Muscle of back (tissue), 3 donors: ENCODE measurements at regions not wholly inside any gene's neighbourhood (a gene's known extent, or its start where the extent isn't known, plus 50 kb on each side); places are given as distances from the start of the nearest gene placed in this dataset.
"Not testable (repeated sequence)": the region's sequence is repeated elsewhere in the genome, so short reads cannot be mapped to it uniquely, and the experiment has no call there.

Experiments used
- DNase-seq, 3 donors: peaks; one replicate each; pipeline versions ENCODE4 v3.0.0 to v3.0.0-alpha.2; 2013

DNA sequence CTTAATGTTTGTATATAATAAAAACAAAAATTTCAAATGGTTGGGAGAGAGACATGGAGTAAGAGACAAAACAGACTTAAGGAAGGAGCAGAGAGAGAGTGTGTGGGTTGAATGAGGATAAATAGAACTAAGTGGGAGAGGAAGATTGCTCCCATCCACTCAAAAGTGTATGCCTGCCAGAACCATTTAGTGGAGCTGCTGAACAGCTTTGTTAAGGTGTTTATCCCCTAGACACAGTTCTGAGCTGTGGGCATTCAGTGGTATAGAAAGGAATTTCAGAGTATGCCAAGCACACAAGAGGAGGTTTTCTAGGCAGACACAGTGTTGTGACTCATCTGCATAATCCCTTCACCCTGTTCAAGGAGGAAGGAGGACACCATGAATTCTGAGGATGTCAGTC, 508.6 kb upstream of the EPHA5 start:
- DNase-seq = no peak

DNA sequence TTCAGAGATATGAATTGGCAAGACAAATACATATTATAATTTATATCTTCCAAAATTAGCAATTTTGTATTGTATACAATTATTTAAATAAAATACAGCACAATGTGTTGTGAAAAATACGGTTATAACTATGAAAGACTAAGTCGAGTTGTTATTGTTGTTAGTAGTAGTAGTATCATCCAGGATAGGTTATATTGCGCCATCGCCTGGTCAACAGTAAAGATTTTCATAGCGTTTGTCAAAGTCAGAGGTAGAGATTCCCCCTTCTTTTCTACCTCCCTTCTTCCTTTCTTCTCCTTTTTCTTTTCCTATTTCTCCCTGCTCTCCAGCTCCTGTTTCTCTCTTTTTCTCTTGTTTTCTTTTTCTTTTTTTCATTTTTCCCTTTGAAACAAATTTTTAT, 499.1 kb upstream of the EPHA5 start:
- DNase-seq = peak in 1 of 3 donors; percentile 6

DNA sequence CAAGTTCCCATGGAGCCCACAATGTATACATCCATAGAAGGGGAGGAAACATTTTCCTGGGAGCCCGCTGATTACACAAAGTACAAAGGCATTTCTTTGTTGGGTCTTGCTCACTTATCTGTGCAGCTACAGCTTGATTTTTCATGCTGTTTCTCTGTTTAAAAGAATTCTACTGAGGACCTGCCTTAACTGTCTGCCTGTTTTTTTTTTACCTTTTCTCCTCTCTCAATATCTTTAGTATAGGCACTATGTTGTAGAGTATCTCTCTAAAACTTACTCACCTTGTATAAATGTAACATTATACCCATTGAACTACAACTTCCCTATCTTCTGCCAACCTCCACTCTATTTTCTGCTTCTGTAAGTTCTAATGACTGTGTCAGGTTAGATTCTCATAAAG, 494.6 kb upstream of the EPHA5 start:
- no peak for DNase-seq

DNA sequence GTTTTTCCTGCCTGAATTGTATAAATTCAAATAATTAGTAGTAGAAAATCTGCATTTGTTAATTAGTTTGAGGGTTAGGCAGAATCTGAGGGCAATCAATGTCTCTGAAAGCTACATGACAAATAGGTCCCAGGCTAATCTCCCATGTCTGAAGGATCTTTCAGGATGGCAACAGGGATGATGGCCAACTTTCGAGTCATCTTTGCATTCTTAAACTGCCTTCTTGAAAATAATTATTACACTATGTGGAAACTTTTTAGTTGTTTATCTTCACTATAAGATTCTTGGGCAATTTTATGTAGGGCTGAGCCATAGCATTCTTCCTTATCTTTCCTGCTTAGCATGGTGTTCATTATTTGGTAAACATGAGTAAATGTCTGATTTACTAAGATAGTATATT, 490.3 kb upstream of the EPHA5 start:
- DNase-seq = no peak

DNA sequence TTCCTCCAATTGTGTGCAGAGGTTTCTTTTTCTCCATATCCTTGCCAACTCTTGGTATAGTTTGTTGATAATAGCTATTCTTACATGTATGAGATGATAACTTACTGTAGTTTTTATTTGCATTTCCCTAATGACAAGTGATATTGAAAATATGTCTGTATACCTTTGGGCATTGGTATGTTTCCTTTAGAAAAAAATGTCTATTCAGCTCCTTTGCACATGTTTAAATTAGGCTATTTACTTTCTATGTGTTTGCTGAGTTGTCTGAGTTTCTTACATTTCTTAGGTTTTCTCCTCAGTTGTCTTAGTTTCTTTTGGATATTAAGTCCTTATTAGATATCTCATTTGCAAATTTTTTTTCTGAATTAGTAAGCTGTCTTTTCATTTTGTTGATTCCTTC, 487.3 kb upstream of the EPHA5 start:
- no peak for DNase-seq

DNA sequence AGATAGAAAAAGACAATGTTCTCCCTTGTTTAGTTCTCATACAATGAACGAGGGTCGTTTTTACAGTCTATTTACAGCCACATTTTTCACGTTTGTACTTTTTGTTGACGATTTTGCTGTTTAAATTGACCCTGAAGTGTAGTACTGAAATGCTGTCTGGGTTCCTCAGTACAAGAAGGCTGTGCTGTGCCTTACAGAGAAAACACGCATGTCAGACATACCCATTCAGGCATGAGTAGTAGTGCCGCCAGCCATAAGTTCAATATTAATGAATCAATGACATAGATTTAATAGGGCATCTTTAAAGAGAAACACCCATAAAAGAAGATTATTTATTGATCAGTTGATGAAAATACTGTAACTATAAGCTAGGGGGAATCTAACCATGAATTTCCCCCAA, 459.8 kb upstream of the EPHA5 start:
- DNase-seq = no peak

DNA sequence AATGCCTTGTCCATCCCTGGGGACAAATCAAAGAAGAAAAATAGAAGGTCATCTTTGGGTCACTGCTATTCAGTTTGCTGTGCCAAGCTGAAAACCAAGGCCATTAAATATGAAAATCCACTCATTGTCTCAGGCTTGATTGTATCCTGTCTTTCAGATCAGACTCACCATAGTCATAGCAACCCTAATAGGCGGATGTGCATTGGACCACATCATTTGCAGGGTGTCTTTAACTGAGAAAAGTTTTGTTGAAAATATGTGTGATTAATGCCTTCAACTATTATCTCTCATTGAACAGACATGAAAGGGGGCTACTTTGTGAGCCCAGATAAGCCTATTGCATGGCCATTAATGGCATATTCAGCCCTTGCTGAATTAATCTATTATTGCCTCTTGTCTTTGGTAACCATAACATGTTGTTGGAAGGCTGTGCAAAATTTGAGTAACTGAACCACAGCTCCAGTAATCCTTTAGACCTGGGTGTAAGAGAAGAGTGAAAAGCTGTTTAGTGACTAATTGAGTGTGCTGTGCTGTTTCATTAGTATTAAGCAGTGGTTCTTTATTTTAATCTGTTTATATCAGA, 453.6 kb upstream of the EPHA5 start:
- DNase-seq = no peak

DNA sequence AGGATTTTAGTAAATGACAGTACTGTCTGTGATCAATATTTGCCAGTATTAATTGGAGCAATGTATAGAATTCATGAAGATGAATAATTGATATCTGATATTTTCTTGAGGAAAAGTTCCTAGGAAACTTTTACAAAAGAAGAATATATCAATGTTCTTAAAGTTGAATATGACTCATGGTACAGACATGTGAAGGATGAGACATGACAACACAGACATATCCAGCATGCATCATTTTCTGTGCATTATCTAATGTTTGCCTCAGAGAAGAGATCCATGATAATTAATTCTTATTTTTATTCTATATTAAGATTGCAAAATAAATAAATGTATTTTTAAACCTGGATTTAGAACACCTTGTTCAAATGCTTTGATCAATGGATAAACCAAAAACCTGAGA, 452.9 kb upstream of the EPHA5 start:
- DNase-seq = no peak

DNA sequence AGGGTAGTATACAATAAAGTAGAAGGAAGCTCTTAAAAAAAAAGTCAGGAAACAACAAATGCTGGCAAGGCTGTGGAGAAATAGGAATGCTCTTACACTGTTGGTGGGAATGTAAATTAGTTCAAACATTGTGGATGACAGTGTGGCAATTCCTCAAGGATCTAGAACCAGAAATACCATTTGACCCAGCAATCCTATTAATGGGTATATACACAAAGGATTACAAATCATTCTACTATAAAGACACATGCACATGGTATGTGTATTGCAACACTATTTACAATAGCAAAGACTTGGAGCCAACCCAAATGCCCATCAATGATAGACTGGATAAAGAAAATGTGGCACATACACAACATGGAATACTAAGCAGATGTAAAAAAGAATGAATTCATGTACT, 444.9 kb upstream of the EPHA5 start:
- DNase-seq = not testable (repeated sequence)

DNA sequence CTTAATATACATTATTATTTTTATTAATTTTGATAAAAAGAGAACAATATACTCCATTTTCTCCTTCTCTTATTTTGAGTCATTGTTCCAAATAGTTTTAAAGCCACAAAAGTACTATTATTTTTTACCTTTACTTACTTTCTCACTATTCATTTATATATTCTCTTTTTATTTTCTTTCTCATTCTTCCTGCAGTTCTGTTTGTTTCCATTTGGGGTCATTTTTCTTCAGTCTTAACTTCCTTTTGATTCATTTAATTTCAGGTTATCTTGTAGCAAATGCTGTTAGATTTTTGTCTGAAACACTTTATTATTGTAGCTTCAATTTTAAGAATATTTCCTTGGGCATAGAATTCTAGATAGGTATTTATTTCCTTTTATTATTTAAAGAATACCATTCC, 438.6 kb upstream of the EPHA5 start:
- DNase-seq = no peak

DNA sequence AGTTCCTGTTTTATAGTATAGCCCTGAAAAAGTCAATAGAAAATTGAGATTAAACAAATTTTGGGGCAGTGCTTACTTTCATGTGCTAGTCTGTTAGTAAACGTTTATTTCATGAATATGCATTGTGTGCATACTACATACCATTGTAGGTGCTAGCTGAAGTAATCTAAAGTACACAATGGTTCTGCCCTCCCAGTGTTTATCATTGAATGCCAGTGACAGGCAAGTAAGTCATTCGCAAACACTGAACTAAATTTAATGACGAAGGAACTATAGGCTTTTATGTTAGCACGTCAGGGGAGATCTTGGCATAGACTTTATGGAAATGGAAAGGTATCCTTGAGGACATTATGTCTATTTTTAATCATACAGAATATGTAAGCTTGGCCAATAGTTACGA, 426.9 kb upstream of the EPHA5 start:
- no peak for DNase-seq

DNA sequence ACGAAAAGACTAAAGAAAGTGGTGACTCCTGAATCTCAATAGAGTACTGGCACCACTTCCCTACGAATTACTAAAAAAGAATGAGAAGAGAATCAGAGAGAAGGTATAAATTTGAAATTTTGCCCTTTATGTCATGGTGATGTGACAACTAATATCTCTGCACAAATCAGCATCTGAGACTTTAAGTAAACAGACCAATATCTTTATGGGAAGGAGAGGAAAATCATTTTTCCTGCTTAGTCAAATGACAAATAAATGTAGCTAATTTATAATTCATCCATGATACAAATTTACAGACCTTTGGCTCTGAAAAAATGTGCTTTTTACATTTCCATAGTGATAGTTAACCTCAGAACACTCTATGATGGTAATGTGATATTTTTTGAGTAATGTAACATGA, 424.8 kb upstream of the EPHA5 start:
- DNase-seq = no peak

DNA sequence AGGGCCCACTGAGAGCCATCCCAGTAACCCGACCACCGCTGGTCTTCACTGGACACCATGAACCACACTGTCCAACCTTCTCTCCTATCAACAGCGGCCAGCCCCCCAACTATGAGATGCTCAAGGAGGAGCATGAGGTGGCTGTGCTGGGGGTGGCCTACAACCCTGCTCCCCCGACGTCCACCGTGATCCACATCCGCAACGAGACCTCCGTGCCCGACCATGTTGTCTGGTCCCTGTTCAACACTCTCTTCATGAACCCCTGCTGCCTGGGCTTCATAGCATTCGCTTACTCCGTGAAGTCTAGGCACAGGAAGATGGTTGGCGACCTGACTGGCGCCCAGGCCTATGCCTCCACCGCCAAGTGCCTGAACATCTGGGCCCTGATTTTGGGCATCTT, 423.8 kb upstream of the EPHA5 start:
- no peak for DNase-seq

DNA sequence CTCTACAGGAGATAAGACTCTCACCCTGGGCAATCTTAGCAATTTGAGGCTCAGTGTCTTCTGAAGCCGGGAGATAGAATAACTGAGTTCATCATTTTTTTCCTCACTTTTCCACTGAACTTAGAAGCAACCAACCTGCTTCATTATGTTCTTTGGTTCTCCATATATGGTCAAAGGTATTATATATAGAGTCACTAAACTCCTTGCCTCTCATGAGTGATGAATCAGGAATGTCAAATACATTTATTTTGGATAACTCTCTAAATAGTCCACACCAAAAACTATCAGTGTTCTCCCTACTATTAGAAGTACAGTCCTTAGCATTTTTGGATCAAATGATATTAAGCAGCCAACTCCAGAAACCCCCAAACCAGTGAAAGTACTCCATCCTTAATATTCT, 421.5 kb upstream of the EPHA5 start:
- DNase-seq = no peak

DNA sequence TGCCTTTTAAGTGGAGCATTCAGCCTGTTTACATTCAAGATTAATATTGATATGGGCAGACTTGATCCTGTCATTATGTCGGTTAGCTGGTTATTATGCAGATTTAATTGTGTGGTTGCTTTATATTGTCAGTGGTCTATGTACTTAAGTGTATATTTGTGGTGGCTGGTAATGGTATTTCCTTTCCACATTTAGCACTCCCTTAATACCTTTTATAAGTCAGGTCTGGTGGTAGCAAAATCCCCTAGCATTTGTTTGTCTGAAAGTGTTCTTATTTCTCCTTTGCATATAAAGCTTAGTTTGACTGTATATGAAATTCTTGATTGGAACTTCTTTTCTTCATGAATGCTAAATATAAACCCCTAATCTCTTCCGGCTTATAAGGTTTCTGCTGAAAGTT, 403.7 kb upstream of the EPHA5 start:
- no peak for DNase-seq

DNA sequence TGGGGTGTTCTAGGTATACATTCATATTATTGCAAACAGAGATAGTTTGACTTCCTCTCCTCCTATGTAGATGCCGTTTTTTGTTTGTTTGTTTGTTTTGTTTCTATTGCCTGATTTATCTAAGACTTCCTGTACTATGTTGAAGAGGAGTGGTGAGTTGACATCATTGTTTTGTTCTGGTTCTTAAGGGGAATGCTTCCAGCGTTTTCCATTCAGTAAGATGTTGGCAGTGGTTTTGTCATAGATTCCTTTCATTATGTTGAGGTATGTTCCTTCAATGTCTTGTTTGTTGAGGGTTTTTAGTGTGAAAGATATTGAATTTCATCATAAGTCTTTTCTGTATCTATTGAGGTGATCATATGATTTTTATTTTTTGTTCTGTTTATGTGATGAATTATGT, 401.6 kb upstream of the EPHA5 start:
- no peak for DNase-seq

DNA sequence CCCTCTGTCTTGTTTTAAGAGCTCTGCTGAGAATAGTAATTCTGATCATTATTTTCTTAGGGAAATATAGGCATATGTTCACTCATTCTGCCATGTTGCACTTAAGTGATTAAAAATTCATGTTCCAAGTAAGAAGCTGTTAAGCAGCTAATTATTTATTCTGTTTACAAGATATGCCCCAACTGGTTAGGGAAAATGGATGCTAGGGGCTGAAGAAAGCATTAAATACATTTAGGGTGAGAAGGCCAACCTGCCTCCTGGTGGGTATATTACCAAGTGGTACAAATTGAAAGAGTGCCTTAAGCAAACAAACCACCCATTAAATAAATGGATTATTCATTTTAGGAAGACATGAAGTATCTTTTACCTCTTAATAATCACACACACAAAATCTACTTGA, 392.6 kb upstream of the EPHA5 start:
- DNase-seq = no peak

DNA sequence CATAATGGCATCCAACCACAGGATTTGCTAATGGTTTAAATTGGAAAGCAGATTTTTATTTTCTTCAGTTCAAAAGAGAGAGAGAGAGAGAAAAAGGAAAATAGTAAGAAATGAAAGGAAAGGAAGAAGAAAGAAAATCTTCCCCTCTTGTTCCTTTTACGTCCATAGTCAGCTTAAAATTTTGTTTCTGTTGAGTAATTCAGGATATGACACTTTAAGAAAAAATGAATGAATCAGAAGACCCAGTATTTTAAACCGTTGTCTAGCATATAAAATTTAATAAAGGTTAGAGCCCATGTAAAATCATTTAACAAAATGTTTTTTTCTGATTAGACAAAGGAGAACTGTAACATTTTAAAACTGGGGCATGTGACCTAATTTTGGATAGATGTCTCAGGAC, 391.8 kb upstream of the EPHA5 start:
- no peak for DNase-seq

DNA sequence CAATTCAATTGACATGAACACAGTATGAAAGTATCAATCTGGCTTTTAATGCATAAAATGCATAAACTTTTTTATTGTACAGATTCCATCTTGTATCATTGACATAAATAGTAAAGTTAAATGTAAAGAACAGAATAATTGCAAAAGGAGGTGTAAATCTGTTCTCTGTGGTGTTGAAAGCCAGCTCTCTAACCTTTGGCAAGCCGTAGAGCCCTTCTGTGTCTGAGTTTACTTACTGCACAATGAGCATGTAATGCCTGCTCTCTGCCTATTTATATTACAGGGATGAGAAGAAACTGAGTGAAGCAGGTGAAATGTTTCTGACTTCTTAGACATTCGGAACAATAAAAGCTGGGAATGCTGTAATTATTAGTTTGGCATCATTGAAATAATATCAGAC, 389.3 kb upstream of the EPHA5 start:
- no peak for DNase-seq

DNA sequence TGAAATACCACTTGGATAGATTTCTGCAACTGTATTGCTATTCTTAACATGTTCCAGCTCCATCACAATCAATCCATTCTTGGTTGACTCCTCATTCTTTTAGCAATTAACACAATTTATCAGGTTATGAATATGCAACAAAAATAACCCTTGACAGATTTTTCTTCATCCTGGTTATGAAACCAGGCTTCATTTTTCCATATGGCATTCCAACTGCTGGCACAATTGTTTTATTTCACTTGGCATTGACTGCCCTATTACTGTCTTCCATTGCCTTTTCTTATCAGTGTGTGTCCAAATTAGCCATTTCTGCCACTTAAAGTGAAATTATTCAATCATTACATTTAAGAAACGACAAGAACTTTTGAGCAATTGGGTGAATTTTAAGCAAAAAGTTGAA, 388.8 kb upstream of the EPHA5 start:
- no peak for DNase-seq

DNA sequence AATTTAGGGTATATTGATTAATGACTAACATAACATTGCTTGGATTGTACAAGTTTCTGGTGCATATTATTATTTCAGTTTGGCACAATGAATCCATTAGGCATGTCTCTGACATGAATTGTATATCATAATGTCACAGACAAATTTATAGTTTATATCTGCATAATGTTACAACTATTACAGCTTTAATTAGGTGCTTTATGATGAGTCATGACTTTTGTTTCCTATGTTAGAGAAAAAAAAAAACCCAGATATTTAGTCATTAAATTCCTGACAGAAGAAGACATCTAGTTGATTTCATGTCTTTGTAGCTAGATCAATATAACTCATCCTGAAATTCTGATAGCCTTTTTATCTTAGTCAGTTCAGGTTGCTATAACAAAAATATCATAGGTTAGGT, 385.7 kb upstream of the EPHA5 start:
- no peak for DNase-seq

DNA sequence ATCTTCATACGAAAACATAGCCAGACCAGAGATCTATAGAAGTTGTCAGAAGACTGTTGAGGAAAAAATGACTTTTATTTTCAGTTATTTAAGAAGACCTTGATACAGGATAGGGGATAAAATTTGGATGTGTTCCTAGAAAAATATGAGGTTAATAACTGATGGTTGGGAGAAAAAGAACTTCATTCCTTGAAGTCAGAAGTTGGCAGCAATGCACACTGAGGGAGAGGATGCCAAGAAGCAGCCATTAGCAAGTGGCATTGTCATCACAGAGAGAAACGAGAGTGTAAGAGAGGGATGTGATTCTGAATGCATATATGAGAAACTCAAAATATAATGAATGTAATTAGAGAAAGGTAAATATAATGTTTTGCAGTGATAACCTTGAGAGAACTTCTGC, 382.1 kb upstream of the EPHA5 start:
- no peak for DNase-seq

DNA sequence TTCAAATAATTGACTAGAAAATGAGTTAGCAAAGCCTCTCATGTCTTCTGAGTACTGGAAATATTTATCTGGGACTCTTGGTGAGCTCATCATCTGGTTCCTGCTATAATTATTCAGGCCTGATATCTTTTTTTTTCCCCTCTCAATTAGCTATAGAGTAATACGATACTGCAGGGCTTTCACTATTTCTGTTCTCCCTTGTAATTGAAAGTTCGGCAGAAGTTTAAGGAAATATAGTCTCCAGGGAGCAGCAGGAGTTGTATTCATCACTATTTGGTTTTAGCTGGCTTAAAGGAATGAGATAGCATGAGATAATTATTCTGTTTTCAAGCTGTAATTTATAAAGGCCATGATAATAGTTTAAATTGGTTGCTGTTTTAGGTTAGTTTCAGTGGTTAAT, 378.6 kb upstream of the EPHA5 start:
- peak in 1 of 3 donors; percentile 7 for DNase-seq

DNA sequence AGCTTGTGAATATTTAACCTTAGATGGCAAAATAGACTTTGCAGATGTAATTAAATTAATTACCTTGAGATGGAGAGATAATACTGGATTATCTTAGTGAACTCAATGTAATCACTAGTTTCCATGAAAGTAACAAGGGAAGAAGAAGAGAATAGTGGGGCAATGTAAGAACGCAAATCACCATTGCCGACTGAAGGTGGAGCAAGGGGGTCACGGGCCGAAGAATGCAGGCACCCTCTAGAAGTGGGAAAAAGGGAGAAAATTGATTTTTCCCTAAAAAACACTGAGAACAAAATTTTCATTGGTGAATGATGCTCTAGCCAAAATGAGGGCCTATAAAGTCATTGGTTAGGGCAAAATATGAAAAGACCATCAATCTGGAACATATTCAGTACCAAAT, 375.6 kb upstream of the EPHA5 start:
- no peak for DNase-seq

DNA sequence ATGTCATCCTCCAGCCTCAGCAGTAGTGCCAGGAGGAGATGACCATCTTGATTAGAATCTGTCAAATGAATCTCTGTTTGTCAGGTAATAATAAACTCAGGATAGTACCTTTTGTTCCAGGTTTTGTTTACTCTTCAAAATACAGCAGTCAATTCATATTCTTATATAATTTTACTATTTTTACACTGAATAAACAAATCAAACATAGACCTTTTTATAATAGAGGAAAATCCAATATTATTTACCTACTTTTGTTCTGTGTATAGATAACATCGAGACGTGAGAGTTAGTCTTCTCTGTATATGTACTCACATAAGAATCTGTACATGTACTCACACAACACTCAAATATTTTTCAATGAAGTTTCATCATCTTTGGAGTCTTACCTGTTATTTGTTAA, 365.4 kb upstream of the EPHA5 start:
- no peak for DNase-seq
